ENCODE measurements at regions not wholly inside any gene's neighbourhood (a gene's known extent, or its start where the extent isn't known, plus 50 kb on each side); places are given as distances from the start of the nearest gene placed in this dataset.

DNA sequence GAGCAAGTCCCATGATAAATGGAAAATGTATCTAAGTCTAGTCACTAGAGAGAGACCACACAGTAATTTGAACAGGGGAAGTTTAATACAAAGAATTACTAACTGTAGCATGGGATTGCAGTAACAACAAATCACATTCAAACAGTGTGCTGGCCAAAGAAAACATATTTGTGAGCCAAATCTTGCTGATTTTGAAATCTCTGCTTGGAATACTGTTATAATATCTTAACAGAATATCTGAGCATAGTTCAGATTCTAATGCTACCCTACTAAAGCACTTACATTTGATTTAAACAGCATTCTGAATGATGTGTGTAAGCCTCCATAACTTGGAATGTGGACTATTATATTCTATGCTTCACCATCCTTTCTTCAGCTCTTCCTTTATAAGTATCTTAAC, 270.0 kb upstream of the BRINP3 start:
- no peaks in the 10 kb centered on the region for H3K9me3 ChIP-seq (replicated peaks; ENCODE audit: control insufficient read depth, insufficient read depth, low read length)
- FAIRE-seq (no peak), DNase-seq (ENCODE audit: low read depth, low spot score) (no peak), ATAC-seq (no peak)
- ChIA-PET CTCF (no interaction called here), POLR2A (no interaction called here), SMC1A (ENCODE audit: uncharacterized antibody, unreplicated experiment) (no interaction called here), RAD21 (ENCODE audit: unreplicated experiment) (no interaction called here)
- H3K4me3 ChIP-seq: no peak overlapping the region
- no peaks in the 10 kb centered on the region for H3K4me1 ChIP-seq (ENCODE audit: control insufficient read depth, insufficient read depth, low read length)
- H3K4me2 ChIP-seq (ENCODE audit: control insufficient read depth, insufficient read depth): no peak overlapping the region
- no peak overlapping the region for H3K9ac ChIP-seq (ENCODE audit: control insufficient read depth, insufficient read depth, low read length)
- no peak overlapping the region for H2AFZ ChIP-seq (ENCODE audit: control insufficient read depth, low read depth, low read length)
- H3K79me2 ChIP-seq (ENCODE audit: control insufficient read depth, insufficient read depth, low read length): no peaks in the 10 kb centered on the region
- H3K36me3 ChIP-seq (ENCODE audit: control insufficient read depth in 2 of 2, insufficient read depth in 2 of 2, low read length in 1 of 2): no peaks in the 10 kb centered on the region
- H3K27me3 ChIP-seq (replicated peaks in 1 of 2; ENCODE audit: control insufficient read depth in 2 of 2, insufficient read depth in 2 of 2, low read length in 1 of 2): no peaks in the 10 kb centered on the region
- H4K20me1 ChIP-seq (ENCODE audit: control insufficient read depth, insufficient read depth): no peaks in the 10 kb centered on the region
- no peak overlapping the region for H3K27ac ChIP-seq (ENCODE audit: control insufficient read depth, insufficient read depth)
- intact Hi-C loops (cut with micrococcal nuclease; ENCODE audit: unreplicated experiment): no loop called here
- BruUV-seq (replicated peaks): no TSS peak
- in situ Hi-C loops (cut with MboI): no loop called here
- TF ChIP-seq ZNF384 (IDR thresholded peaks at IDR 0.05; ENCODE audit: borderline replicate concordance, low read depth, low read length) (no peak), SUZ12 (IDR thresholded peaks at IDR 0.05; ENCODE audit: unreplicated experiment) (no peak), ETV6 (conservative IDR thresholded peaks at IDR 0.05 in 1 of 2, IDR thresholded peaks at IDR 0.05 in 1 of 2; ENCODE audit: borderline replicate concordance in 1 of 2, low read depth in 1 of 2) (no peak), CHD2 (IDR thresholded peaks at IDR 0.05; ENCODE audit: borderline replicate concordance, low read depth, low read length) (no peak), CHD1 (IDR thresholded peaks at IDR 0.05; ENCODE audit: low read depth, low read length) (no peak), NR2C2 (IDR thresholded peaks at IDR 0.05; ENCODE audit: borderline replicate concordance, control insufficient read depth, insufficient read length, low read depth) (no peak), NBN (IDR thresholded peaks at IDR 0.05) (no peak), TCF7 (IDR thresholded peaks at IDR 0.05; ENCODE audit: borderline replicate concordance) (no peak), YBX1 (IDR thresholded peaks at IDR 0.05) (no peak)
- TF ChIP-seq, protein P1, sequence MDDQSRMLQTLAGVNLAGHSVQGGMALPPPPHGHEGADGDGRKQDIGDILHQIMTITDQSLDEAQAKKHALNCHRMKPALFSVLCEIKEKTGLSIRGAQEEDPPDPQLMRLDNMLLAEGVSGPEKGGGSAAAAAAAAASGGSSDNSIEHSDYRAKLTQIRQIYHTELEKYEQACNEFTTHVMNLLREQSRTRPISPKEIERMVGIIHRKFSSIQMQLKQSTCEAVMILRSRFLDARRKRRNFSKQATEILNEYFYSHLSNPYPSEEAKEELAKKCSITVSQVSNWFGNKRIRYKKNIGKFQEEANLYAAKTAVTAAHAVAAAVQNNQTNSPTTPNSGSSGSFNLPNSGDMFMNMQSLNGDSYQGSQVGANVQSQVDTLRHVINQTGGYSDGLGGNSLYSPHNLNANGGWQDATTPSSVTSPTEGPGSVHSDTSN (IDR thresholded peaks at IDR 0.05; ENCODE audit: insufficient replicate concordance, low read depth, low read length): no peak
- TF ChIP-seq, protein P2, sequence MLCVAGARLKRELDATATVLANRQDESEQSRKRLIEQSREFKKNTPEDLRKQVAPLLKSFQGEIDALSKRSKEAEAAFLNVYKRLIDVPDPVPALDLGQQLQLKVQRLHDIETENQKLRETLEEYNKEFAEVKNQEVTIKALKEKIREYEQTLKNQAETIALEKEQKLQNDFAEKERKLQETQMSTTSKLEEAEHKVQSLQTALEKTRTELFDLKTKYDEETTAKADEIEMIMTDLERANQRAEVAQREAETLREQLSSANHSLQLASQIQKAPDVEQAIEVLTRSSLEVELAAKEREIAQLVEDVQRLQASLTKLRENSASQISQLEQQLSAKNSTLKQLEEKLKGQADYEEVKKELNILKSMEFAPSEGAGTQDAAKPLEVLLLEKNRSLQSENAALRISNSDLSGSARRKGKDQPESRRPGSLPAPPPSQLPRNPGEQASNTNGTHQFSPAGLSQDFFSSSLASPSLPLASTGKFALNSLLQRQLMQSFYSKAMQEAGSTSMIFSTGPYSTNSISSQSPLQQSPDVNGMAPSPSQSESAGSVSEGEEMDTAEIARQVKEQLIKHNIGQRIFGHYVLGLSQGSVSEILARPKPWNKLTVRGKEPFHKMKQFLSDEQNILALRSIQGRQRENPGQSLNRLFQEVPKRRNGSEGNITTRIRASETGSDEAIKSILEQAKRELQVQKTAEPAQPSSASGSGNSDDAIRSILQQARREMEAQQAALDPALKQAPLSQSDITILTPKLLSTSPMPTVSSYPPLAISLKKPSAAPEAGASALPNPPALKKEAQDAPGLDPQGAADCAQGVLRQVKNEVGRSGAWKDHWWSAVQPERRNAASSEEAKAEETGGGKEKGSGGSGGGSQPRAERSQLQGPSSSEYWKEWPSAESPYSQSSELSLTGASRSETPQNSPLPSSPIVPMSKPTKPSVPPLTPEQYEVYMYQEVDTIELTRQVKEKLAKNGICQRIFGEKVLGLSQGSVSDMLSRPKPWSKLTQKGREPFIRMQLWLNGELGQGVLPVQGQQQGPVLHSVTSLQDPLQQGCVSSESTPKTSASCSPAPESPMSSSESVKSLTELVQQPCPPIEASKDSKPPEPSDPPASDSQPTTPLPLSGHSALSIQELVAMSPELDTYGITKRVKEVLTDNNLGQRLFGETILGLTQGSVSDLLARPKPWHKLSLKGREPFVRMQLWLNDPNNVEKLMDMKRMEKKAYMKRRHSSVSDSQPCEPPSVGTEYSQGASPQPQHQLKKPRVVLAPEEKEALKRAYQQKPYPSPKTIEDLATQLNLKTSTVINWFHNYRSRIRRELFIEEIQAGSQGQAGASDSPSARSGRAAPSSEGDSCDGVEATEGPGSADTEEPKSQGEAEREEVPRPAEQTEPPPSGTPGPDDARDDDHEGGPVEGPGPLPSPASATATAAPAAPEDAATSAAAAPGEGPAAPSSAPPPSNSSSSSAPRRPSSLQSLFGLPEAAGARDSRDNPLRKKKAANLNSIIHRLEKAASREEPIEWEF (IDR thresholded peaks at IDR 0.05; ENCODE audit: insufficient replicate concordance, low read depth, low read length): no peak
- TF ChIP-seq, protein P3, sequence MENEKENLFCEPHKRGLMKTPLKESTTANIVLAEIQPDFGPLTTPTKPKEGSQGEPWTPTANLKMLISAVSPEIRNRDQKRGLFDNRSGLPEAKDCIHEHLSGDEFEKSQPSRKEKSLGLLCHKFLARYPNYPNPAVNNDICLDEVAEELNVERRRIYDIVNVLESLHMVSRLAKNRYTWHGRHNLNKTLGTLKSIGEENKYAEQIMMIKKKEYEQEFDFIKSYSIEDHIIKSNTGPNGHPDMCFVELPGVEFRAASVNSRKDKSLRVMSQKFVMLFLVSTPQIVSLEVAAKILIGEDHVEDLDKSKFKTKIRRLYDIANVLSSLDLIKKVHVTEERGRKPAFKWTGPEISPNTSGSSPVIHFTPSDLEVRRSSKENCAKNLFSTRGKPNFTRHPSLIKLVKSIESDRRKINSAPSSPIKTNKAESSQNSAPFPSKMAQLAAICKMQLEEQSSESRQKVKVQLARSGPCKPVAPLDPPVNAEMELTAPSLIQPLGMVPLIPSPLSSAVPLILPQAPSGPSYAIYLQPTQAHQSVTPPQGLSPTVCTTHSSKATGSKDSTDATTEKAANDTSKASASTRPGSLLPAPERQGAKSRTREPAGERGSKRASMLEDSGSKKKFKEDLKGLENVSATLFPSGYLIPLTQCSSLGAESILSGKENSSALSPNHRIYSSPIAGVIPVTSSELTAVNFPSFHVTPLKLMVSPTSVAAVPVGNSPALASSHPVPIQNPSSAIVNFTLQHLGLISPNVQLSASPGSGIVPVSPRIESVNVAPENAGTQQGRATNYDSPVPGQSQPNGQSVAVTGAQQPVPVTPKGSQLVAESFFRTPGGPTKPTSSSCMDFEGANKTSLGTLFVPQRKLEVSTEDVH (IDR thresholded peaks at IDR 0.05; ENCODE audit: low read depth, partially characterized antibody): no peak
- TF ChIP-seq, protein P4, sequence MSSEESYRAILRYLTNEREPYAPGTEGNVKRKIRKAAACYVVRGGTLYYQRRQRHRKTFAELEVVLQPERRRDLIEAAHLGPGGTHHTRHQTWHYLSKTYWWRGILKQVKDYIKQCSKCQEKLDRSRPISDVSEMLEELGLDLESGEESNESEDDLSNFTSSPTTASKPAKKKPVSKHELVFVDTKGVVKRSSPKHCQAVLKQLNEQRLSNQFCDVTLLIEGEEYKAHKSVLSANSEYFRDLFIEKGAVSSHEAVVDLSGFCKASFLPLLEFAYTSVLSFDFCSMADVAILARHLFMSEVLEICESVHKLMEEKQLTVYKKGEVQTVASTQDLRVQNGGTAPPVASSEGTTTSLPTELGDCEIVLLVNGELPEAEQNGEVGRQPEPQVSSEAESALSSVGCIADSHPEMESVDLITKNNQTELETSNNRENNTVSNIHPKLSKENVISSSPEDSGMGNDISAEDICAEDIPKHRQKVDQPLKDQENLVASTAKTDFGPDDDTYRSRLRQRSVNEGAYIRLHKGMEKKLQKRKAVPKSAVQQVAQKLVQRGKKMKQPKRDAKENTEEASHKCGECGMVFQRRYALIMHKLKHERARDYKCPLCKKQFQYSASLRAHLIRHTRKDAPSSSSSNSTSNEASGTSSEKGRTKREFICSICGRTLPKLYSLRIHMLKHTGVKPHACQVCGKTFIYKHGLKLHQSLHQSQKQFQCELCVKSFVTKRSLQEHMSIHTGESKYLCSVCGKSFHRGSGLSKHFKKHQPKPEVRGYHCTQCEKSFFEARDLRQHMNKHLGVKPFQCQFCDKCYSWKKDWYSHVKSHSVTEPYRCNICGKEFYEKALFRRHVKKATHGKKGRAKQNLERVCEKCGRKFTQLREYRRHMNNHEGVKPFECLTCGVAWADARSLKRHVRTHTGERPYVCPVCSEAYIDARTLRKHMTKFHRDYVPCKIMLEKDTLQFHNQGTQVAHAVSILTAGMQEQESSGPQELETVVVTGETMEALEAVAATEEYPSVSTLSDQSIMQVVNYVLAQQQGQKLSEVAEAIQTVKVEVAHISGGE (CRISPR knock-in tag; IDR thresholded peaks at IDR 0.05): no peak

Measured in GM12878 (cell line).